GM12864 (cell line): ENCODE measurements at regions not wholly inside any gene's neighbourhood (a gene's known extent, or its start where the extent isn't known, plus 50 kb on each side); places are given as distances from the start of the nearest gene placed in this dataset.

Experiments
- DNase-seq: peaks from one replicate; pipeline ENCODE4 v3.0.0-alpha.2; 2011; ENCODE audit warnings: low read depth
- H3K4me3 ChIP-seq: 2 replicates; pipeline ENCODE4 v1.5.1; 2011; ENCODE audit warnings: mild to moderate bottlenecking, low read depth, low read length, control low read depth
- CTCF ChIP-seq: IDR thresholded peaks from 2 replicates; pipeline ENCODE4 v1.5.1; 2011; ENCODE audit warnings: low read depth, mild to moderate bottlenecking, moderate library complexity, low read length, control low read depth, inconsistent platforms; ENCODE audit errors: missing control alignments

DNA sequence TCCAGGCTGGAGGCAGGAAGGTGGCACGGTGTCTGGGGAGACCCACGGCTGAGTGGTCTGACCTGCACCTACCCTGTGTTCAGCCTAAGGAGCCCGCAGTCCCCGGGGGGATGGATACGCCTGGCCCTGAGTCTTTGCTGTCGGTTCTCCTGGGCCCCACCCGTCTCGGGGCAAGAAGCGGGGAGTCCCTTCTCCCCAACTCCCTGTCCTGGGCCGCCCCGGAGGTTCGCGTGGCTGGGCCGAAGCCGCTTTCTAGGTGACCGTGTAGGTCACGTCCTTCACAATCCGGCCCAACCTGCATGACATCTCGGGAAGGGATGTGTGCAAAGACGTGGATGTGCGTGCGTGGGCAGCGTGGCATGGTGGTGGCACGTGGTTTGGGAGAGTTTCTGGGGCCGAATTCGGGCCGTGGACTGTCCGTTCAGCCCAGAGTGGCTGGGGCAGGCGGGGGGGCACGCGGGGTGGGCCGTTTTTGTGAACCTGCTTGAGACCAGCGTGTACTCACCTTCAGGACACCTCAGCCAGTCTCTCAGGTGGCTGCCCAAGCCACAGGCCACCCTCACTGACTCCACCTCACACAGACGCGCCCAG, 103.3 kb downstream of the PTPRS start:
- TF ChIP-seq CTCF, result no peak
- no peak for DNase-seq
- no peak overlapping the region for H3K4me3 ChIP-seq

DNA sequence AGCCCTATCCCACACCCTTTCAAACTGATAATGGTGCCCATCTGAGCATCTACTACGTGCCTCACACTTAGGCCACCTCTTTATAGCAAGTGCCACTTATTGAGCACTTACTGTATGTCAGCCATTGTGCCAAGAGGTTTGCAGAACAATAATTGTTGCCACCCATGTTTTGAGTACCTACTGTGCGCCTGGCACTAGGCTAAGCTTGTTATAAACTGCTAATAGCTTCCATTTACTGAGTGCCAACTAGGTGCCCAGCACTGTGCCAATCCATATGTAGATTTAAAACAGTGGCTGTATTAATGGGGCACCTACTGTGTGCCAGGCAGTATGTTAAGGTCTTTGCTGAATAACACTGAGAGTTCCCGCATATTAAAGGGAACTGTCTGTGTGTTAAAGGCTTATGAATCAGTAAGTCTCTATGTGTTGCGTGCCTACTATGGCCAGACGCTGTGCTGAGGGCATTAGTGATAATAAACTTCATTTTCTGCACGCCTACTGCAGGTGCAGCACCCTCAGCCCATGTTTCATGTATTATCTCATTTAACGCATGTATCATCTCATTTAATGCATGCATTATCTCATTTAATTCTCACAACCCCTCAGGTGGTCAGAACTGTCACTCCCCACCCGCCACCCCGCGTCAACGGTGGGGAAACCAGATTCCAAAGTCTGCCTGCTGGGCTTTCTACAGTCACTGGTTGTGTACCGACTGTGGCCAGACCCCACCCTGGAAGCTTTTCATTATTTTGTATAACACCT, 105.0 kb downstream of the PTPRS start:
- DNase-seq, result no peak
- no peak for TF ChIP-seq CTCF
- H3K4me3 ChIP-seq, result no peak overlapping the region

GRCh38 chr19:5234412-5234811, 106.2 kb downstream of the PTPRS start:
- DNase-seq, result no peak
- no peak for TF ChIP-seq CTCF

GRCh38 chr19:5232798-5233505, 107.7 kb downstream of the PTPRS start:
- DNase-seq, result no peak
- no peak for TF ChIP-seq CTCF
- no peak overlapping the region for H3K4me3 ChIP-seq

More at GRCh38 chr19:5234412-5234811, 106.2 kb downstream of the PTPRS start:
- H3K4me3 ChIP-seq, result no peak overlapping the region

- DNase-seq, result no peak
- no peak overlapping the region for H3K4me3 ChIP-seq
These were observed 108.5 kb downstream of the PTPRS start for GRCh38 chr19:5231857-5232678.

More at GRCh38 chr19:5231857-5232678, 108.5 kb downstream of the PTPRS start:
- TF ChIP-seq CTCF, result no peak
